Liver (tissue), 8 donors: ENCODE measurements at regions not wholly inside any gene's neighbourhood (a gene's known extent, or its start where the extent isn't known, plus 50 kb on each side); places are given as distances from the start of the nearest gene placed in this dataset.

ENCODE experiments used
- DNase-seq: peaks from one replicate; pipeline ENCODE4 v3.0.0-alpha.2; 2017; ENCODE audit warnings: low spot score
- H3K27ac ChIP-seq, 2 donors: one replicate each; pipeline ENCODE4 v1.7.0; 2013; ENCODE audit warnings: inconsistent platforms in 2 of 2, low read length in 2 of 2, control low read depth in 1 of 2, low read depth in 1 of 2, mild to moderate bottlenecking in 1 of 2
- H3K27me3 ChIP-seq, 4 donors: one replicate each; pipeline versions ENCODE4 v1.6.1 to v1.7.0; 2013; ENCODE audit warnings: low read length in 3 of 4, inconsistent platforms in 1 of 4, mild to moderate bottlenecking in 1 of 4, moderate library complexity in 1 of 4; ENCODE audit not compliant: control insufficient read depth in 4 of 4, insufficient read depth in 4 of 4
- H3K36me3 ChIP-seq, 4 donors: one replicate each; pipeline versions ENCODE4 v1.6.1 to v1.7.0; 2013; ENCODE audit warnings: low read length in 3 of 4, mild to moderate bottlenecking in 3 of 4, low read depth in 1 of 4, moderate library complexity in 1 of 4; ENCODE audit not compliant: control insufficient read depth in 4 of 4, insufficient read depth in 3 of 4
- H3K4me1 ChIP-seq, 4 donors: one replicate each; pipeline versions ENCODE4 v1.6.1 to v1.7.0; 2013; ENCODE audit warnings: low read length in 3 of 4, mild to moderate bottlenecking in 3 of 4, moderate library complexity in 1 of 4; ENCODE audit not compliant: control insufficient read depth in 4 of 4, insufficient read depth in 4 of 4
- H3K4me3 ChIP-seq, 3 donors: one replicate each; pipeline versions ENCODE4 v1.6.1 to v1.7.0; 2013; ENCODE audit warnings: low read length in 3 of 3, control low read depth in 1 of 3, low read depth in 1 of 3, mild to moderate bottlenecking in 1 of 3
- H3K9ac ChIP-seq, 2 donors: one replicate each; pipeline ENCODE4 v1.7.0; 2013; ENCODE audit warnings: low read length in 2 of 2, mild to moderate bottlenecking in 2 of 2, moderate library complexity in 2 of 2, control low read depth in 1 of 2, low read depth in 1 of 2
- H3K9me3 ChIP-seq, 4 donors: one replicate each; pipeline versions ENCODE4 v1.6.1 to v1.7.0; 2013; ENCODE audit warnings: low read length in 3 of 4; ENCODE audit not compliant: control insufficient read depth in 4 of 4
- ATF3 ChIP-seq: IDR thresholded peaks from 2 replicates; pipeline ENCODE4 v1.6.1; 2016; ENCODE audit warnings: antibody characterized with exemption
- CTCF ChIP-seq: fragments of 150-350 bp; IDR thresholded peaks from 2 replicates; pipeline ENCODE4 v1.5.1; 2017; ENCODE audit warnings: improper control_type of control experiment, low read depth, low read length; ENCODE audit not compliant: missing input control
- FOXA1 ChIP-seq: IDR thresholded peaks from 2 replicates; pipeline ENCODE4 v1.6.1; 2016; ENCODE audit warnings: antibody characterized with exemption
- FOXA2 ChIP-seq: IDR thresholded peaks from 2 replicates; pipeline ENCODE4 v1.6.1; 2016; ENCODE audit warnings: antibody characterized with exemption
- HNF4A ChIP-seq, 2 donors: conservative IDR thresholded peaks; 2 replicates each; pipeline ENCODE4 v1.6.1; 2016; ENCODE audit warnings: antibody characterized with exemption in 2 of 2, mild to moderate bottlenecking in 2 of 2
- HNF4G ChIP-seq: IDR thresholded peaks from 2 replicates; pipeline ENCODE4 v1.6.1; 2016; ENCODE audit warnings: antibody characterized with exemption
- JUND ChIP-seq, 2 donors: IDR thresholded peaks; 2 replicates each; pipeline ENCODE4 v1.6.1; 2016; ENCODE audit warnings: antibody characterized with exemption in 2 of 2
- MAX ChIP-seq: IDR thresholded peaks from 2 replicates; pipeline ENCODE4 v1.6.1; 2016; ENCODE audit warnings: antibody characterized with exemption
- RAD21 ChIP-seq, 2 donors: IDR thresholded peaks; 2 replicates each; pipeline ENCODE4 v1.6.1; 2016; ENCODE audit warnings: antibody characterized with exemption in 2 of 2, mild to moderate bottlenecking in 2 of 2
- RXRA ChIP-seq, 2 donors: IDR thresholded peaks; 2 replicates each; pipeline ENCODE4 v1.6.1; 2017 to 2018; ENCODE audit warnings: antibody characterized with exemption in 2 of 2, mild to moderate bottlenecking in 1 of 2
- SP1 ChIP-seq: IDR thresholded peaks from 2 replicates; pipeline ENCODE4 v1.6.1; 2018; ENCODE audit warnings: antibody characterized with exemption, mild to moderate bottlenecking
- TAF1 ChIP-seq: conservative IDR thresholded peaks from 2 replicates; pipeline ENCODE4 v1.6.1; 2016; ENCODE audit warnings: antibody characterized with exemption, mild to moderate bottlenecking
- ZBTB33 ChIP-seq: IDR thresholded peaks from 2 replicates; pipeline ENCODE4 v1.6.1; 2016; ENCODE audit warnings: antibody characterized with exemption
- WGBS: extraction: QIAGEN DNeasy Blood & Tissue Kit; methylation state at CpG from one replicate; pipeline ENCODE4 v1.1.7; 2013; 5-methylcytosine and 5-hydroxymethylcytosine counted together
- donor health status: healthy.
- donor health status: healthy.
- donor health status: healthy.
- donor health status: healthy.
- donor health status: healthy.

GRCh38 chr6:85756982-85757381 is 114.3 kb upstream of the SYNCRIP start:
- DNase-seq: no peak
- H3K27me3 ChIP-seq: no peaks in the 10 kb centered on the region

GRCh38 chr6:85754894-85755293 is 112.2 kb upstream of the SYNCRIP start:
- no peaks in the 10 kb centered on the region for H3K27me3 ChIP-seq
- H3K9me3 ChIP-seq: no peaks in the 10 kb centered on the region
- H3K9ac ChIP-seq: no peak overlapping the region
- no peak overlapping the region for H3K4me3 ChIP-seq
- H3K4me1 ChIP-seq: peaks cover 0 to 3% (median 0%) of the 10 kb centered on the region in 4 donors
- DNase-seq: no peak
- no peaks in the 10 kb centered on the region for H3K36me3 ChIP-seq
- TF ChIP-seq TAF1 (no peak), CTCF (no peak), HNF4G (no peak), ATF3 (no peak), RXRA (IDR thresholded peaks at IDR 0.05) (no peak), MAX (no peak), RAD21 (IDR thresholded peaks at IDR 0.05) (no peak), ZBTB33 (no peak), JUND (IDR thresholded peaks at IDR 0.05) (no peak), FOXA1 (no peak), SP1 (no peak), FOXA2 (no peak)
- WGBS: 52% methylated on average over 2 of the region's 2 CpGs
- no peak overlapping the region for H3K27ac ChIP-seq

More at GRCh38 chr6:85756982-85757381, 114.3 kb upstream of the SYNCRIP start:
- no peaks in the 10 kb centered on the region for H3K36me3 ChIP-seq
- peaks cover 0 to 3% (median 0%) of the 10 kb centered on the region in 4 donors for H3K4me1 ChIP-seq
- no peaks in the 10 kb centered on the region for H3K9me3 ChIP-seq
- no peak overlapping the region for H3K9ac ChIP-seq
- TF ChIP-seq RAD21 (IDR thresholded peaks at IDR 0.05) (peak; percentile 72), CTCF (peak; percentile 45), ZBTB33 (no peak), SP1 (no peak), HNF4A (conservative IDR thresholded peaks at IDR 0.05) (no peak)
- no peak overlapping the region for H3K4me3 ChIP-seq
- no peak overlapping the region for H3K27ac ChIP-seq
